Hematopoietic multipotent progenitor cell treated with erythropoietin and hydrocortisone succinate and interleukin-3 and kit ligand, for 15 days (in vitro differentiated cells): ENCODE measurements at regions not wholly inside any gene's neighbourhood (a gene's known extent, or its start where the extent isn't known, plus 50 kb on each side); places are given as distances from the start of the nearest gene placed in this dataset.
"Not testable (repeated sequence)": the region's sequence is repeated elsewhere in the genome, so short reads cannot be mapped to it uniquely, and the experiment has no call there.

Experiments
- DNase-seq: peaks from one replicate; pipeline ENCODE4 v3.0.0-alpha.2; 2015; ENCODE audit warnings: low spot score

DNA sequence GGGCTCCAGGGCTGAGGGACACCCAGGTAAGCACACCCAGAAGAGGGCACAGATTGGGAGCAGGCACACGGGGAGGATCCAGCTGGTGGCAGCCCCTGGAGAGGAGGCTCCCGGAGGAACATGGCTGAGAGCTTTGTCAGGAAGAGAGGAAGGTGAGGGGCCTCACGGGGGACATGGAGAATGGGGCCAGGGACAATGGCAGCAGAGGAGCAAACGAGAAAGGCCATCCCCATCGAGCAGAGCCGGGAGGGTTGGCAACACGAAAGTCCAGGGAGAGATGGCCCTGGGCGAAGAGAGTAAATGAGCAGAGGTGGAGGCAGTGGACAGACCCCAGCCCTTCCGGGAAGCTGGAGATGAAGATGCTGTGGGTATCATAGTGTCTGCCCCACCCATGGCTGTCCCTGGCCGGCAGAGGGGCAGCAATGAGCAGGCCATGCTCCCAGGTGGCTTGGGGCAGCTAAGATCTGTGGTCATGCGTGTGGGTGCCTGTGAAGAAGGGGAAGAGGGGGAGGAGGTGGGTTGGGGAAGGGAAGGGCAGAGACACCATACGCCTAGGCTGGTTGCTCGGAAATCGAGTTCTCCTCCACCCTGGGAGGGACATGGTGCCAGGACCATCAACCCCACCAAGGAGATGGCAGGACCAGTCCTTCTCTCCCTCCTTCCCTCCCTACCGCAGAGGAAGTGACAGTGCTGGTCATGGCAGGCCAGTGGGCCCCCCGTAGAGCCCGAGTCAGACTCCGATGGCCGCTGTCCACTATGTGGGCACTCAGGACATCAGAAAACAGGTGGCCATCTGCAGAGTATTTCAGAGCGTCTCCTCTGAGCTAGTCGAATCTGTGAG, 191.7 kb downstream of the NDUFA10 start:
- no peak for DNase-seq

DNA sequence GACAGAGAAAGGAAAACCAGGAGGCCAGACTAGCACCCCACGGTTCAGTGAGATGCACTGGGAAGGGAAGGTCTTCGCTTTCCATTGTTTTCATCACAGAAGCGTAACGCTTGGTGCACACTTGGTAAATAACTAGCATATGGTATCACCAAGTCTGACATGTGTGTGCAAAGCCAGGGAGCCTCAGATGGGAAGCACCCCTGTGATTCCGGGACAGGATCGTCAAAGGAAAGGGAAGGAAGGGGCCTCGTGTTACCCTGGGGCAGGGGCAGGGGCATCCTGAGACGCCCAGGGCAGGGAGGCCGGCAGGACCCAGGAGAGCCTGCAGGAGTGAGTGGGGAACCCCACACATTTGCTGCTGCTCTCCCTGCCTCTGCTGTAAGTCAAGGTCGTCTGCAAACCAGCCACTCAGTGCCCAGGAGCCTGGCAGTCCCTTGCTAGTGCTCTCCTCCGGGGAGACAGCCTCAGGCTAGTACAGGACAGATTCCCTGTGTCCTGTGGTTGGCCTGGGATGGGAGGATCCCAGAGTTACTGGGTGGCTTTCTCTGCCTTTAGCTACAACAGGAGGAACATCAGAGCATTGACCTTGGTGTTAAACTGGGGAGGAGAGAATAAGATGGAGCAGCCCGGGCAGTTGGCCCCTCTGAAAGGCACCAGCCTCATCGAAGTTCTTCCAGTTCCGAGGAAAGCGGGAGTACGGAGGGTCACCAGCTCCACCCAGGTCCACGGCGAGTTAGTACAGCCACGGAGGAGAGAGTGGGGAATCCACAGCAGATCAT, 192.5 kb downstream of the NDUFA10 start:
- DNase-seq = no peak

DNA sequence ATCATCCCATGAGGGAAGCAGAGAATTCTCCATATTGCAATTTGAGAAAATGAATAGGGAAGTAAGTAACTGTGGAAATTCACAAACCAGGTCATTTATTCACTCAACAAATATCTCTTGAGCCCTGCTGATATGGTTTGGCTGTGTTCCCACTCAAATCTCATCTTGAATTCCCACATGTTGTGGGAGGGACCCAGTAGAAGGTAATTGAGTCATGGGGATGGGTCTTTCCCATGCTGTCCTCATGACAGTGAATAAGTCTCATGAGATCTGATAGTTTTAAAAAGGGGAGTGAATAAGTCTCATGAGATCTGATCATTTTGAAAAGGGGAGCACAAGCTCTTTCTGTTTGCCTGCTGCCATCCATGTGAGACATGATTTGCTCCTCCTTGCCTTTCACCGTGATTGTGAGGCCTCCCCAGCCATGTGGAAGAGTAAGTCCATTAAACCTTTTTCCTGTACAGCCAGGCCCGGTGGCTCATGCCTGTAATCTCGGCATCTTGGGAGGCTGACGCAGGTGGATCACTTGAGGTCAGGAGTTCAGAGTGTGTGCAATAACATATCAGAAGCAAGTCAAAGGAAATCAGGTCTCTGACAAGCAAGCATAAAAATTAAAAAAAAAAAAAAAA, 193.2 kb downstream of the NDUFA10 start:
- no peak for DNase-seq

DNA sequence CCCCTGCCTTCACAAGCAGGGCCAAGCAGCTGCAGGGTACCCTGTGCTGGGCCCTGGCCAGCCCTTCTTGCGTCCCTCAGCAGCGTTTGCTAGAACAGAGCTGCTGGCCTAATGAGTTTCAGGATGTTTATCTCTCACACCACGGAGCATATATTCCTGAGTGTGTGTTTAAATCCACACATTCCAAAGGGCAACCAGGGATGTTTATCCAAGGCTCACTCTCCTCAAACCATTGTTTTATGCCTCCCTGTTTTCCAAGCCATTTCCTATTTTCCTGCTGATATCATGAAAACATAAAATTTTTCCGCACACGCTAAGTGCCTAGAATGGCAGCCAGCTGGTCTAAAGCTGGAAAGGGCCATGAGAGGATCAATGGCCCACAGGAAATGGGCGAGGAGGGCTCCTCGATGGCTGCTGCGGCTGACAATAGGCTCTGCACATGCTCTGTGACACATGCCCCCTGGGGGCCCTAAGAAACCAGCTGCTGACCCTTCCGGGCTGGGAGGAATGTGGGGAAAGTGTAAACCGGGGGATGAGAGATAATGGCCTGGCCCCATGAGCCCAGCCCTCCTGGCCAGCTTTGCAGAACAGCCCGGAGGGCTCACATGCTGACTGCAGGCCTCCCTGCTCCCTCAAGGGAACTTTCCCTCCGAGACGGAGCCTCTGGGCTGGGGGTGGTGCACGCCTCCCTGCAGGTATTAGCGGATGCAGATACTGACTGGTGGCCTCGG, 194.0 kb downstream of the NDUFA10 start:
- no peak for DNase-seq

DNA sequence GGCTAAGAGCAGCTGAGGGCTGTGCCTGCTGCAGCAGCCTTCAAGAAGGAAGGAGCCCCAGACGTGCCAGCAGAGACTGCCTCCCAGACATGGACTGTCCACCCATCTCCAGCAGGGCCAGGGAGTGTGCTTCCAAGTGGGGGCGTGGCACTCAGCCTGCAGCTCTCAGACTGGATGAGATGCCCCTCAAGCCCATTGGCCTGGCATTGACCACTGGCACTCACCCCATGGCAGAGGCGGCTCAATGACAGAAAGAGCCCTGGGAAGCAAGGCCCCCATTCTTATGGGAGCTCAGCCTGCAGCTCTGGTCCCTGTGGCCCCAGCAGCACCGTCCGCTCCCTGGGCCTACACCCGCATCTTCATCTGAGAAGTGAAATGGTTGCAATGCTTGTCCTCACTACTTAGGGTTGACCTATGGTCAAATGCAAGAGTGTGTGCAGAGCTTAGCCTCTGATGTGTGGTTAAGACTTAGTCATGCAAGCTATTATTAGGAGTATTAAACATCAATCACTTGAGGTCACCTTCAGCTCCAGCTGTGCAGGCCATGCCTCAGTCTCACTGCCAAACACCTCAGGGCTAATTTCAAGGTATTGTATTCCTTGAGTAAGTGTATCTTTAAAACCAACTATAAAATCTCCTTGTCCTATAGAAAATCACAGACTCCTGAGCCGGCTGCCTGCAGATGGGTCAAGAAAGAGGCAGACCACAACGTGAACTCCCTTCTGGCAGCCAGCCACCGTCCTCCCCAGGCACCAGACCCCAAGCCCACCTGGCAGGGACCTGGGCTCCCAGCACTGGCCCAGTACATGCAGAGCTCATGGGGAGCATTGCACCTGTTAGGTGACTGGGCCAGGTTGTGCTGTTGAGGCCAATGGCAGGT, 194.8 kb downstream of the NDUFA10 start:
- no peak for DNase-seq

DNA sequence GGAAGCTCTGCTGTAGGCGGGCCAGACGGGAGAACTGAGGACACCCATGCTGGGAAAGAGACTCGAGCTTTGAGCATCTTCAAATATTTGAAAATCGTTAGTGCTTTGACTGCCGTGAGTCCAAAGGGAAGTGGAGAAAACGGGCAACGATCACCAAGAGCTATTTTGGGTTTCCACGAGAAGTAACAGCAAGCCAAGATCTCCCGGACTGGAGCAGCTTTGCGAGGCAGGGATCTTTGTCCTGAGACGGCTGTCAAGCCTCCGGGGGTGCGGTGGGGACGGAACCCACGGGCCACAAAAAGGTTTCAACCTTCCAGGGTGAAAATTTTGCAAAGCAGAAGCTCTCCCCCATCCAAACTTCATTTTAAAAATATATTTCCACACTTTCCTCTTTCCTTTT, 195.8 kb downstream of the NDUFA10 start:
- no peak for DNase-seq

DNA sequence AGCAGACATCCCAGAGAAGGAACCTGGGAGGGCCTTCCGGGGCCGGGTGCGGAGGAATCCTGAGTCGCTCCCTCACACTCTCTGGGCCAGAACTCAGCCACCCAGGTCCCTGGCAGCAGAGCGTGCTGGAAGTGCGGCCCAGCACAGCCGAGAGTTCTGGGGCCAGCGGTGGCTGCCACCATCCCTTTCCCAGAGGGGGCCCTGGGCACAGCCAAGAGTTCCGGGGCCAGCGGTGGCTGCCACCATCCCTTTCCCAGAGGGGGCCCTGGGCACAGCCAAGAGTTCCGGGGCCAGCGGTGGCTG, 196.2 kb downstream of the NDUFA10 start:
- not testable (repeated sequence) for DNase-seq

DNA sequence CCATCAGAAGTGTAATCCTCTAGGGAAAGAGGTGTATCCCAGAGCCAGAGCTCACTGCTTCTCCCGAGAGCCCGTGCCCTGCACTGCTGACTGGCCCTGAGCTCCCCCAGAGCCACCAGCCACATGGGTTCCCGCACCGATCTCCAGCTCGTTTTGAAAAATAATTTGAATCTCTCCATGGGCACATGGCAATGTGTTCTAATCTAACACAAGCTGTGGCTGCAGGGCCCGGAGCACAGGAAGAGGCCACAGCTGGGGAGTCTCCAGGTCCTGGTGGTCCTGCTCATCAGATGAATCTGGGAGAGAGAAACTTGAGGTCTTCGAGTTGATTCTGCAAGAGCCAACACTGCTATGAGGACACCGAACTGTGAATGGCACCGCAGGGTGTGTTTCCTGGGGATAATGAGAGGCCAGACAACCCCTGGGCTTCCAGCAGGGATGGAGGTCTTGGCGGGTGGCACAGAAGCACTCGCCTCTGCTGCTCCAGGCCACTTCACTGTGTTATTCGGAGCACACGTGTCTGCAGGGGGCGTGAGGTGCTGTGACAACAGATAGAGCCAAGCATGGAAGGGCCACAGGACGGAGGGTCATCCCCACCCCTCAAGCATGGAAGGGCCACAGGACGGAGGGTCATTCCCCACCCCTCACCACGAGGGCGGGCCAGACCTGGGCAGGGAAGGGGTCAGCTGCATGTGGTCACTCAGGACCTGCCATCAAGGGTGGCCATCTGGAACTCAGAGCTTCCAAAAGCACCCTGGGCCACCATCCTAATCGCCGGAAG, 196.8 kb downstream of the NDUFA10 start:
- DNase-seq = no peak

DNA sequence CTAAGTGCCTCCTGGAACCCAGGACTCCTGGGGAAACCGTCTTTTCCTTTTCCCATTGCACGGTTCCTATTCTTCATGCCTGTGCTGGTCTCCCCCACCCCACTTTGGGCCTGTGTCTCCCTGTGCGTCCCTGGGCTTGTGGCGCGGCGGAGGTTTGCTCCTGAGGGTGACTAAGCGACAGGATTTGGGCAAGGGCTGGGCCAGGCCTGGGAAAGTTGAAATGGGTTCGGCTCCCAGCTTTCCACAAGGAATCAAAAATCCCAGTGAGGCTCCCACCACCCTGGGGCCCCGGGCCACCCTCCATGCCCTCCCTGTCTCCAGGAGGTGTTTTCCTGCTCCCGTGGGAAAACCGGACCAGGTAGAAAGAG, 197.6 kb downstream of the NDUFA10 start:
- no peak for DNase-seq

DNA sequence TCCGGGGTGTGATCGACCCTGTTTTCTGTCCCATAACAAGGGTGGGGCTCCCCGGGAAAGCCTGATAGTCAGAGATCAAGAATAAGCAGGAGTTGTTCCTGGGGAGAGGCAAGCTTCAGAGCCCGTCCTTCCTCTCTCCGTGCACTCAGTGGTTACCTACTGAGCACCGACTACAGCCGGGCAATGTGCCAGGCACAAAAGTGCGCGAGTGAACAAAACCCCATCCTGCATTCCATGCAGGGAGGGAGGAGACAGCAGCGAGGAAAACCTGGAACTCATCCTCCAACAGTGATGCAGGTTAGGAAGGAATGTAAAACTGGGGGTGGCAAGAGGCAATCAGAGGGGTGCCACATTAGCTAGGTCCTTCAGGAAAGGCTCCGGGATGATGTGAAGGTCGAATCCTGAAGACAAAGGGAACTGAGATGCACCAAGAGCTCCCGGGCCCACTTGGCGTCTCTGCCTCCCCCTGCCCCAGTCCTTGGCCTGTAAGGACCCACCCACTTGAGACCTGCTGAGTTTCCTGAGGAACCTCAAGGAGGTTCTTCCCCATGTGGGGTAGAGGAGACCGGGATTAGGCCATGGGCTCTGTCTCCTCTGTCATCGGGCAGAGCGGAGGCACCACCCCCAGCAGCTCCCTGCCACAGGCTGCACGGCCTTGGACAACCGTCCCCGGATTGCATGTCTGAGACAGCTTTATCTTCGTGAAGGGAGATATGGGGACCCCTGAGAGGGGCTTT, 198.2 kb downstream of the NDUFA10 start:
- no peak for DNase-seq

DNA sequence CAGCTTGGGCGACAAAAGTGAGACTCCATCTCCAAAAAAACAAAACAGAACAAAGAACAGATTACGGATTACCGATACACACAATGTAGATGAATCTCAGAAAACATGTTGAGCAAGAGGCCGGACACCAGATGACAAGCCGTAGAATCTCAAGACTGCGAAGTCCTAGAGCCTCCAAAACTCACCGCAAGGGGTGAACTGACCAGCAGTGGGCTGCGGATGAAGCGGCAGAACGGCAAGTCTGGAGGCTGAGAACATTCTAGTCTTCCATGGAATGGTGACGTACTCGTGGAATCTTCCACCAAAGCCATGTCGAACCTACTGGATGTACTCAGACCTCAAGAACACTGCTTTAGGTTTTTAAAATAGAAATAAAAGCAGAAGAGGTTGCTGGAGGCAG, 198.8 kb downstream of the NDUFA10 start:
- DNase-seq = no peak

DNA sequence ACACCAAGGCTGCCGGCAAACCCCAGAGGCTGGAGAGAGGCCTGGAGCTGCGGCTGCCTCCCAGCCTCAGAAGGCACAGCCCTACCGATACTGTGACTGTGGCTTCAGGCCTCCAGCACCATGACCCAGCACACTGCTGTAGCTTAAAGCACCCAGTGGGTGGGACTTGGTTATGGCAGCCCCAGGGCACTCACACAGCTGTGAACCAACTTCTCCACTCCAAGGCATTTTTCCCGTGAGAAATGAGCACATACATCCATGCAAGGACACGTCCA, 199.5 kb downstream of the NDUFA10 start:
- no peak for DNase-seq

DNA sequence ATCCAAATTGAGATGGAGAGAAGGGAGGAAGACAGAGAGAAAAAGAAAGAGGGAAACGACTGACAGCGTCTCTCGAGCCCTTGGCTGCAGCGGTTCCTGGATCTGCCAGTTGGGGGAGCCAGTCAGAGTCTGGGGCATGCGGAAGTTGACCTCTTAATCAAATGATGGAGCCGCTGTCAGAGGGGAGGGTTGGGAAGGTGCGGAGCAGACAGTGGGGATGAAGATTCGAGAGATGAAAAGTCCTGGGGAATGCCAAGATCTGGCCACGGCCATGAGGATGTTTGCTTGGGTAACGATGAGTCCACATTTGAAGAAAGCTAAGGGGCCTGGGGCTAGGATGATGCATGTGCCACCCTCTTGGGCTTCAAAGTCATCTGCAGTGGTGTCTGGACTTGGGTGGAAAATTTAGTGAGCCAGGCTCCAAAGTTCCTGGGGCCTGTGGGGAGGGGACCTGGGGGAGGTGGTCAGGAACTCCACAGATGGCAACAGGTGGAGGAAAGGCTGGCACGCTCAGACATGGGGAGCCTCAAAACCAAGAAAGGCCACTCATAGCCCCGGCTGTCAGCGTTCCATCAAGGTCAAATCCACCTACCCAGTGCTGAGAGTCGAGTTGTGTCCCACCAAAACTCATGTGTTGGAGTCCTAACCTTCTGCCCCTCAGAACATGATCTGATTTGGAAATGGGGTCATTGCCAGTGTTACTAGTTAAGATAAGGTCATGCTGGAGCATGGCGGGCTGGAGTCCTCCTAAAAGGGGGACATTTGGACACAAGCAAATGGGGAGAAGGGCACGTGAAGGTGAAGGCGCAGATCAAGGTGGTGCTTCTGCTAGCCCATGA, 200.1 kb downstream of the NDUFA10 start:
- DNase-seq = no peak

DNA sequence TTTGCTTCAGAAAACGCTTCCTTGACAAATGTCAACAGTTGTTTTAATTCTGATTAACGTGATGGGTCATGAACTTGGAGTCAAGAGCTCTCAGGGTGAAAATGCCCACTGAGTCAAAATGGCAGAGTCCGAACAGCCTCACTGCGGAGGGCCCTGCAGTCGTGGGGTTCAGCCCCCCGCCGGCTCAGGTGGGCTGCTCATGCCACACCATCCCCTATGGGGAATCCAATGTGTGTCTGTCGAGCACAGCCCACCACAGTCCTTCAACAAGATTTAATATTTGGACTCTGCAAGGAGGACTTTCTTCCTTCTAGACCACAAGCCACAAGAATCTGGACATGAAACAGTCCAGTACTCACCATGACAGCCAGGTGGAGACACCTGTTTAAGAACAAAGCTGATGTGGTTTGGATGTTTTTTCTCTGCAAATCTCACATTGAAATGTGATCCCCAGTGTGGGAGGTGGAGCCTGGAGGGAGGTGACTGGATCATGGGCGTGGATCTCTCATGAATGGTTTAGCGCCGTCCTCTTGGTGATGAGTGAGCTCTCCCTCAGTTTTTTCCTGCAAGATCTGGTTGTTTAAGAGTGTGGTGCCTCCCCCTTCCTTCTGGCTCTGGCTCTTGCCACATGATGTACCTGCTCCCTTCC, 201.0 kb downstream of the NDUFA10 start:
- no peak for DNase-seq

DNA sequence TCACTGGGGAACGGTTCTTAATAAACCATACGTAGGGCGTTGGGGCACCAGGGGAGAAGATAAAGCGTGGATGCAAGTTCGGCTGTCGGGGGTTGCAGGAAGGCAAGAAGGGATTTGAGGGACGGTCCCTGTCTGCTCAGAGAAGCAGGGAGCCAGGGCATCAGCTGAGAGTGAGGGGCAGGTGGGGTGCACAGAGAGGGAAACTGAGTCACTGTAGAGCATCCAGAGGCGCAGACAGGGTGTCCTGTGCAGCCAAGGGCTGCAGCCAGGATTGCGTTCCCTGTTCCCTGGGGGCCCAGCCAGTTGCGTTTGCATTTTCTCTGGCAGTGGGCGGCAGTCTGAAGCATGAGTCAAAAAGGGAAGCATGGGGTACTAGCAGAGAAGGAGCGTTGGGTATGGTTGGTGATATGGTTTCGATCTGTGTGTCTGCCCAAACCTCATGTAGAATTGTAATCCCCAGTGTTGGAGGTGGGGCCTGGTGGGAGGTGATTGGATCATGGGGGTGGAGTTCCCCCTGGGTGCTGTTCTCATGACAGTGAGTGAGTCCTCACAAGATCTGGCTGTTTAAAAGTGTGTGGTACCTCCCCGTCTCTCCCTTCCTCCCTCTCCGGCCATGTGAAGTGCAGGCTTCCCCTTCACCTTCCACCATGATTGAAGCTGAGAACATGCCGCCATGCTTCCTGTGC, 202.9 kb downstream of the NDUFA10 start:
- DNase-seq = no peak

DNA sequence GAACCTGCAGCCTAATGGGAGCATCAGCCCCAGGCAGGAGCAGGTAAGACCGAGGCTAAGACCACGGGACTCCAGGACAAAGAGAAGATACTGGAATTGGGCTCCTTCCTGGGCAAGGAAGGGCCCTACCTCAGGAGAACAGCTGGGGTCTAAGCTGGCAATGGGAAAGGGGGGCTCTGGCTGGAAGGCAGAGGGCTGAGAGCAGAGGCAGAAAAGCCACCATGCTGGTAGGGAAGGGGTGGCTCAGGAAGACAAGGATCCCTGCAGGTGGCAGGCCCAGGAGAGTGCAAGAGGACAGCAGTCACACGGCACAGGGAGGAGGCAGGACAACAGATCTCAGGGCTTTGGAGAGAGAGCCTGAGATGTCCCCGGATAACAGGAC, 203.5 kb downstream of the NDUFA10 start:
- no peak for DNase-seq

DNA sequence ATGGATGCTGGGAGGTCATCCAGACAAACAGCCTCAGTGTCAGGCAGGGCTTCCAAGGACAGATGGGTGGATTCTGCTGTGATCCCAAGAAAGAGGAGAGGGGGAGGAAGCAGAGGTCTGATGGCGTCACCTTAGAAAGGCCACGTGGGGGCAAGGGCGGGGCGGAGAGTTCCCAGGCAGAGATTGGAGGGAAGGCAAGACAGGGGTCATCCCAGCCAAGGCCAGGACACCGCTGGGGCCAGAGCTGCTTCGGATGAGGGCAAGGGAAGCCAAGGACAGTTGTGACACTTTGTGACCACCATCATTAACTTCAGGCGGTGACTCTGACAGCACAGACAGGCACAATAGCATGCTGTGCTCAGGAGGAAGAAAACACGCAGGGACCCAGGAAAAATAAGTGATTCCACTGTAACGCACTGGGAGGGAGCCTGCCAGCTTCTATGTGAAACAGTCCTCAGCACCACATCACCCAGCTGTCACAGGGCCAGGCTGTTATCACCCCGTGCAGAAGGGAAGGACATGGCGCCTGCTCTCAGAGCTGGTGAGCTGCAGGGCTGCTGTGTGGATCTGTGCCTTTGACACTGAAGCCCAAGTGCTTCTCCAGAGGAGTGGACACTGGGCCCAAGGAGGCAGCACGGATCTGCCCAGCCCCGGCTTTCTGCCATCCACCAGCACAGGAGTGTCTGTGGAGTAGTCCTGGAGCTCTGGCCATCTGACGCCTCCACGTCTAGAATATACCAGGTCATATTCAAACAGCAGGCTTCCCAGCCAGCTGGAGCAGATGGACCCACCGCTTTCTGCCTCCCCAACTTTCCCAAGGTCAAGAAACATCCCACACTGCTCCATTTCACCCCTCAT, 204.1 kb downstream of the NDUFA10 start:
- DNase-seq = peak; percentile 36
